KG1 (cell line): ENCODE measurements at regions not wholly inside any gene's neighbourhood (a gene's known extent, or its start where the extent isn't known, plus 50 kb on each side); places are given as distances from the start of the nearest gene placed in this dataset.
"Not testable (repeated sequence)": the region's sequence is repeated elsewhere in the genome, so short reads cannot be mapped to it uniquely, and the experiment has no call there.

Source experiments
- DNase-seq: peaks from one replicate; lab custom pipeline; 2025; lab: John Stamatoyannopoulos, UW

- DNase-seq, result no peak
Measured at GRCh38 chr1:232416026-232416568, 213.8 kb downstream of the SIPA1L2 start.

- DNase-seq, result not testable (repeated sequence)
Measured at GRCh38 chr1:232415481-232415880, 214.5 kb downstream of the SIPA1L2 start.

DNA sequence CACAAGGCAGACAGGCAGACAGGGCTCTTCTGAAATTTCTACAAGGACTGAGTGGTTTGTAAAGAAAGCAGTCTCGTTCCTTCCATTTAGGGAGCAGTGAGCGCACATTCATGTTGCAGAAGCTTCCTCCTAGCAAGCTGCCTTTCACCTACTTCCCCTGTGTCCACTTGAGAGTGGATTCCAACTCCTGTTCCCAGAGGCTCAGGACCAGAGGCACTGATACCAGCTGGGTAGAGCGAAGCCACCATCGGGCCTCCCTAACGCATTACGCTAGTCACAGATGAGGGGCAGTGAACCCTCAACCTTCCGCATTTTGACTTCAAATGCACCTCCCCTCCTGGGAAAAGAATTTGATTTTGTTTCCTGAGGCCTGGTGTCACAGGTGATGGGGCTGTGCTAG is 215.8 kb downstream of the SIPA1L2 start:
- DNase-seq, result no peak

DNA sequence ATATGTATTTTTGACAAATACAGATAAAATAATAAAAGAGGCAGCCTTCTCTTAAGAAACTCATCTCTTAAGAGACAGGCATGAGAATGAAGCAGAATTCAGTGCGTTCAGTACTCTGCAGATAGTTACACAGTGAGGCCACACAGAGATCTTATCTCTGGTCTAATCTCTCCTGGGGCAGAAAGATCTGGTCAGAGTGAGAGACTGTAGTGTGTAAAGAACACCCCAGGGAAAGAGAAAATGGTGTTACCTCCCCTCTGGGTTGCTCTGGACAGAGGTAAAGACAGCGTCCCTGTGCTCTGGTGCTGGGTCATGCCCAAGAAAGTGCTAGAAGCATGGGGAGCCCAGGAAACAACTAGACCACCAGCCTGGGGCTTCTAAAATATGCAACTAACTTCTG is 216.3 kb downstream of the SIPA1L2 start:
- no peak for DNase-seq

- DNase-seq, result no peak
Measured at GRCh38 chr1:232409584-232409983, 220.3 kb downstream of the SIPA1L2 start.

DNA sequence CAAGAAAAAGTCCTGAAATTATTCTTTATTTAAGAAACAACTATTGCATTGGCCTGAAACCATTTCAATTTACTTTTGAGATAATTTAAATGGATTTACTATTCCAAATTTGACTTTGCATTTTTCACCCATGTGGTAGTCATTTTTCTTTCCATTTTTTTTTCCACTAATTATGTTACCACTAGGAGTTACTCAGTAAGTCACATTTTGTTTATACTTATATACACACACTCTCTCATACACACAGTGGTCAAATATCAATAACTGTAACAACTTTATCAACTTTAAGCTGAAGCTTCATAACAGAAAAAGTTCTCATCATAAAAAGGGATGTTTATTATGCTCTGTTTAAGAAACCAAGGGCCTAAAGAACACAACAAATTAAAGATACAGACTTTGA is 222.8 kb downstream of the SIPA1L2 start:
- DNase-seq, result no peak

- no peak for DNase-seq
Measured at GRCh38 chr1:232405781-232406180, 224.2 kb downstream of the SIPA1L2 start.

- DNase-seq, result no peak
Measured at GRCh38 chr1:232404981-232405731, 224.8 kb downstream of the SIPA1L2 start.

DNA sequence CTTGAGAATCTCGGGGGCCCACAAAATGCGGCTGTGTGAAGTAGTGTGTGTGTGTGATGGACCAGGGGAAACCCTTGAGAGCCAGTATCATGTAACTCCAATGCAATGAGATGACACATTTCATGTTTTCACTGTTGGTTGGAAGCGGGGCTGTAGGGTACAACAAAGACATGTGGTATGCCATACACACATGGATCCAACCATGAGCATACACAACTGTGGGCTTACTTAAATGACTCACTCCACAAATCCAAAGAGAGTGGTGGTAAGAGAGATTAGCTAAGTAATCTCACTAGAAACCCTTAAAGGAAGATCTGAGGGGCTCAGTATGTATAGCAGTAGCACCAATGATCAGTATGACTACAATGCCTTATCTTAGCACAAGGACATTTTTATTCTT is 225.7 kb downstream of the SIPA1L2 start:
- no peak for DNase-seq

GRCh38 chr1:232403017-232403714 is 226.8 kb downstream of the SIPA1L2 start:
- no peak for DNase-seq

DNA sequence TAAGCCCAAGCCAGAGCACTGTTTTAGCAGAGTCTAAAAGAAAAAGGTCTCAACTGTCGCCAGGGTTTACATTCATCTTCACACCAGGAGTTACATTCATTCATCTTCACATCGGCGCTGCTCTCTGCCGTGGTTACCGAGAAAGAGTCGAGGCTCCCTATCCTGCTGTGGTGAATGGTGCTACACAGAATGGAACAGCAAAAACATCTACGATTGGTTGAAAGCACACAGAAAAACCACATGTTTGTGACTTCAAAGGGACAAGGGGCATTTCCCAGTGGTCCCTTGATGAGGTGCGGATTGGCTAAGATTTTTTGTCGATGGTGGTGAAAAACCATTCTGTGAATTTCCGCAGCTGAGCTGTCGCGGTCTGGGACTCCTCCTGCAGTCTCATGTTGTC is 231.1 kb downstream of the SIPA1L2 start:
- DNase-seq, result no peak

DNA sequence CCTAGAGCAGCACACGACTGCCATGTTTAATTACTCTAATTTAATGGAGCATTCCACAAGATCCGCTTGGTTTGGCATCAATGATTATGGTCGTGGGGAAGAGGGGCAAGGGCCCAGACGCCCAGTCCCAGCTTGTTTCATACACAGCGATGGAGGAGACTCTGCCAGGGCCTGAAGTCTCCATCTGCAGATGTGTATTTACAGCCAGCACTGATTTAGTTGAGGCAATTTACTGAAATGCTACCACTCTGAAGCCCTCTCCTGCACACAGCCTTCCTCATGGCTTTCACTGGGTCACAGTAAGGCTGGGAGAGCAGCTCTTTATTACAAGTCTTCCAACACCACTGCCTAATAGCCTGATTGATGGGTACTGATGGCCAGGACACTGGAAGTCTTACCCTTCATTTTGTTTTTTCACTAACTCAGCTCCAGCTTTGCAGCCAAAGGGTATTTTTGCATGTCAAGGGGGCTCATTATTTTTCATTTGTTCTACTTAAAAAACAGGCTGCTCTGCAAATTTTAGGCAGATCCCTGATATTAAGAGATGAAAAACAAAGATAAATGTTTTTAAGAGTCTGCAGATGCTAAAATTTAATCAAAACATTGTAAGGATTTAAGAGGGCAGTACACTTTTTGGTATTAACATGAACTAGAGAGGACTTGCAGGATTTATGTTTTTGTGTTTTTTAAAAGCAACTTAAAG is 236.3 kb downstream of the SIPA1L2 start:
- no peak for DNase-seq

GRCh38 chr1:232393010-232393409 is 236.9 kb downstream of the SIPA1L2 start:
- no peak for DNase-seq

GRCh38 chr1:232390590-232390989 is 239.3 kb downstream of the SIPA1L2 start:
- DNase-seq, result no peak

DNA sequence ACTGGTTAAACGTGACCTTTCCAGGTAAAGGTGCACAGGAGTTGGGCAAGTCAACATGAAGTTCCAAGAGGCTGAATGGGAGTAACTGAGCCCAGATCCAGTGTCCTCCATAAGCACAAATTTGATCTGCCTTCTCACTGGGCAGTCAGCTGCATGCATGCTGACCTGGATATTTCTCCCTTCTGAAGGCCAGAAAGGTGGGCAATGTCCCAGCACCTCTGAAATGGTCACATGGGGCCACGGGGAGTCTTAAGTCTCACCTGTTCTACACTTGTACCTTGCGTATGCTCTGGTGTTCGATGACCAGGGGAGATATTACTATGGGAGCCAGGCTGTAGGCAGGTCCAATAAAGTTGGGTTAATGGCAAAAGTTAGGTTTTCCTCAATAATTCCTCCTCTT is 240.2 kb downstream of the SIPA1L2 start:
- no peak for DNase-seq

GRCh38 chr1:232388363-232388762 is 241.6 kb downstream of the SIPA1L2 start:
- DNase-seq, result no peak

DNA sequence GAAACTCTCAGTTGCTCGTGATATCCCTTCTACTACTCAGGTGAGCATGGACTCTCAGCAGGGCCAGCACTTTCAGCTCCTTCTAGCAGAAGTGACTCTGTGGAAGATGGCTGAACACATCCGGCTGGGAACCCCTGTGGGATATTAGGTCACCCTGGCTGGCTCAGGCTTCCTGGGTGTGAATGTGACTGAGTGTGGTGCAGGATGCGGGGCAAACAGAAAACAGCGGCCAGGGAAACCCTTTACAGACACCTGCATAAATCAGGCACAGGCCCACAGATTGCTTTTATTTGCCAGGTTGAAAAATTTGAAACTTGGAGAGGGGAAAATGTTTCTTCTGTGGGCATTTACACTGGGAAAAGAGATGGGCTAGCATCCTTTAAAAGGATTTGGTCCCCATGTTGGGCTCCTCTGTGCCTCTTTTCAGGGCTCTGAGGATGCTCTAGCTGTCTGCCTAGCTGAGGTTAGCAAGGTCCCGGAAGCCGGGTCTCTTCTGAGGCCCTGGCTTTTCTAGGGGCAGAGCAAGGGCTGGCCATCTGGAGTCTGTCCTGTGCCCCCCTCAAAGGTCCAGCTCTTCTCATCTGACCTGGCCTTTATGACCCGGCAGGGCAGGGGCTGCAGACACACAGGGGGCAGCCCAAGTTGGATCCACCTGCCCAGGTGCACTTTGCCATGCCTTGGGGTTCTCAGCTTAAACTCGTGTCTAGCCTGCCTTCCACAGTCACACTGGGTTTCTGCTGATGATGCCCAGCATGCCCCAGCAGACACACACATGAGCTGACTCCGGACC is 243.0 kb downstream of the SIPA1L2 start:
- no peak for DNase-seq

GRCh38 chr1:232386294-232386693 is 243.6 kb downstream of the SIPA1L2 start:
- no peak for DNase-seq

DNA sequence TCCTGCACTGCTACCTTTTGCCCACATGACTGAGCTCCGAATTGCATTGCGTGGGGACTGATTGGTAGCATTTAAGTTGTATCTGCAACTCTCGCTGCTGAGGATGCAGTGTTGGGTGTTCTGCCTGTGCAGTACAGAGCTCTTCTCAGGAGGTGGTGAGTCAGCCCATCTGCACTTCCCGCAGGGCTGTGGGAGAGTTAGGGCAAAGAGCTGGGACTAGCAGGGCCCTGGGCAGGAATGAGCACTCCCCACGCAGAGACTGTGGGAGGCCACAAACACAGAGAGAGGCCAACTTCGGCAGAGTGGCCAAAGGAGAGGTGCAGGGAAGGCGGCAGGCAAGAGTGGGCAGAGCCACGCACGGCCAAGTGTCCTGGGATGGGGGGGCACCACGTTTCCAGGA is 244.7 kb downstream of the SIPA1L2 start:
- DNase-seq, result no peak

- DNase-seq, result no peak
Measured at GRCh38 chr1:232384171-232384883, 245.6 kb downstream of the SIPA1L2 start.

DNA sequence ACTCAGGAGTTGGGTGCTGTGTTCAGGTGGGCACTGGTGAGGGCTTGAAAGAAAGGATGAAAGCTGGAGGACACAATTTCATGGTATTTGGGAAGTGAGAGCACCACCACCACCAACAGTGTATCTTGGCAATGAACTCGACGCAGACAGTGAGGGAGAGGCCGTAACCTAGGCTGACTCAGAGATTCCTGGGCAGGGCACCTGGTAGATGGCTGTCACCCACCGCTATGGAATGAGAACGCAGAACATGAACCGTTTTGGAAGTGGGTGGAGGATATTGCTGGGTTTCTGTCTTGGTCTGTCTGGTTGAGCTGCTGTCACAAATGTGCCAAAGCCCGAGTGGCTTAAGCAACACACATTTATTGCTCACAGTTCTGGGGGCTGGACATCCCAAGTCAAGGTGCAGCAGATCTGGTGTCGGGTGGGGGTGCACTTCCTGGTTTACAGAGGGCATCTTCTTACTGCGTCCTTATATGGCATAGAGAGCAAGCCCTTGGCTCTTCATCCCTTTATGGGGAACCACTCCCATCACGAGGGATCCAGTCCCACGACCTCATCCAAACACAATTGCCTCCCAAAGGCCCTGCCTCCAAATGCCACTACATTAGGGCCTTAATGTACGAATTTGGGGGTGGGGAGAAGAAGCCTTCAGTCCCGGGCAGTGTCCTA is 246.3 kb downstream of the SIPA1L2 start:
- no peak for DNase-seq
